Hepatocyte (in vitro differentiated cells): ENCODE measurements at regions not wholly inside any gene's neighbourhood (a gene's known extent, or its start where the extent isn't known, plus 50 kb on each side); places are given as distances from the start of the nearest gene placed in this dataset.

Experiments
- EZH2phosphoT487 ChIP-seq: fragments of 200-600 bp; sonication (generic); IDR thresholded peaks from one replicate; pipeline ENCODE4 v1.6.1; 2018; ENCODE audit warnings: antibody characterized with exemption, mild to moderate bottlenecking, low read depth, moderate library complexity; ENCODE audit not compliant: unreplicated experiment, severe bottlenecking
- TF ChIP-seq, protein P1 (sequence below): fragments of 200-600 bp; sonication (generic); IDR thresholded peaks from 2 replicates; pipeline ENCODE4 v1.5.1; 2016; ENCODE audit warnings: antibody characterized with exemption, mild to moderate bottlenecking; ENCODE audit not compliant: poor library complexity

GRCh38 chr6:27685279-27685678, 212.4 kb upstream of the ZNF184 start:
- TF ChIP-seq, protein P1, sequence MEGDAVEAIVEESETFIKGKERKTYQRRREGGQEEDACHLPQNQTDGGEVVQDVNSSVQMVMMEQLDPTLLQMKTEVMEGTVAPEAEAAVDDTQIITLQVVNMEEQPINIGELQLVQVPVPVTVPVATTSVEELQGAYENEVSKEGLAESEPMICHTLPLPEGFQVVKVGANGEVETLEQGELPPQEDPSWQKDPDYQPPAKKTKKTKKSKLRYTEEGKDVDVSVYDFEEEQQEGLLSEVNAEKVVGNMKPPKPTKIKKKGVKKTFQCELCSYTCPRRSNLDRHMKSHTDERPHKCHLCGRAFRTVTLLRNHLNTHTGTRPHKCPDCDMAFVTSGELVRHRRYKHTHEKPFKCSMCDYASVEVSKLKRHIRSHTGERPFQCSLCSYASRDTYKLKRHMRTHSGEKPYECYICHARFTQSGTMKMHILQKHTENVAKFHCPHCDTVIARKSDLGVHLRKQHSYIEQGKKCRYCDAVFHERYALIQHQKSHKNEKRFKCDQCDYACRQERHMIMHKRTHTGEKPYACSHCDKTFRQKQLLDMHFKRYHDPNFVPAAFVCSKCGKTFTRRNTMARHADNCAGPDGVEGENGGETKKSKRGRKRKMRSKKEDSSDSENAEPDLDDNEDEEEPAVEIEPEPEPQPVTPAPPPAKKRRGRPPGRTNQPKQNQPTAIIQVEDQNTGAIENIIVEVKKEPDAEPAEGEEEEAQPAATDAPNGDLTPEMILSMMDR: no peak
- TF ChIP-seq EZH2phosphoT487: no peak
